ENCODE measurements at regions not wholly inside any gene's neighbourhood (a gene's known extent, or its start where the extent isn't known, plus 50 kb on each side); places are given as distances from the start of the nearest gene placed in this dataset.

DNA sequence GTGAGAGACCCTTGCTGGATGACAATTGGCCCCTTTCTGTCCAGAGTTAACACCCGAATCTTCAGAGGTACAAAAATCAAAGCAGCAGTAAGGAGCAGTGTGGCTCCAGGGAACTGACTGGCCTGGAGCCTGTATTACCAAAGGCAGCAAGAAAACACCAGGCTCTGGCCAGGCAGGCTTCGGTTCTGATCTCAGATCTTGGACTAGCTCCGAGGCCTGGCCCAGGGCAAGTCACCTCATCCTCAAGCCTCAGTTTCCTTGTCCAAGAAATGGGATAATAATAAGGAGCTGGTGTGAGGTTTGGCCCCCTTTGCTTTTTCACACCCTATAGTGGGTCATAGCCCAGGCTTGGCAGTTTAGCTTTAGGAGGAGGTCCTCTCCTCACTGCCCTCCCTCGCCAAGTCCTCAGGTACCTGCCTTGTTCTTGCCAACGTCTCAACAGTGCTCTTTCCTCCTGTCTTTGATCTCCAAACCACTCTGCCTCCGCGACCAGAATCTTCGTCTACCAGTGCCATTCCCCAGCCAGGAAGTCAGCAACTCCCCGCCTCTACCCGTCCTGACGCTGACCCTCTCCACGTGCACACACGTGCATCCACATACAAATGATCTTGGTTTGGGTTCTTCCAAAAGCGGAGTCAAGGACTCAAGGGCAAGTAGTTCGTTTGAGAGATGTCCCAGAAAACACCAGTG is 82.6 kb upstream of the TLE3 start:
- TF ChIP-seq, protein P1, sequence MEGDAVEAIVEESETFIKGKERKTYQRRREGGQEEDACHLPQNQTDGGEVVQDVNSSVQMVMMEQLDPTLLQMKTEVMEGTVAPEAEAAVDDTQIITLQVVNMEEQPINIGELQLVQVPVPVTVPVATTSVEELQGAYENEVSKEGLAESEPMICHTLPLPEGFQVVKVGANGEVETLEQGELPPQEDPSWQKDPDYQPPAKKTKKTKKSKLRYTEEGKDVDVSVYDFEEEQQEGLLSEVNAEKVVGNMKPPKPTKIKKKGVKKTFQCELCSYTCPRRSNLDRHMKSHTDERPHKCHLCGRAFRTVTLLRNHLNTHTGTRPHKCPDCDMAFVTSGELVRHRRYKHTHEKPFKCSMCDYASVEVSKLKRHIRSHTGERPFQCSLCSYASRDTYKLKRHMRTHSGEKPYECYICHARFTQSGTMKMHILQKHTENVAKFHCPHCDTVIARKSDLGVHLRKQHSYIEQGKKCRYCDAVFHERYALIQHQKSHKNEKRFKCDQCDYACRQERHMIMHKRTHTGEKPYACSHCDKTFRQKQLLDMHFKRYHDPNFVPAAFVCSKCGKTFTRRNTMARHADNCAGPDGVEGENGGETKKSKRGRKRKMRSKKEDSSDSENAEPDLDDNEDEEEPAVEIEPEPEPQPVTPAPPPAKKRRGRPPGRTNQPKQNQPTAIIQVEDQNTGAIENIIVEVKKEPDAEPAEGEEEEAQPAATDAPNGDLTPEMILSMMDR (conservative IDR thresholded peaks at IDR 0.05; ENCODE audit: low read depth, low read length), result no peak
- TF ChIP-seq CHD1 (IDR thresholded peaks at IDR 0.05; ENCODE audit: low read depth, low read length) (no peak), BHLHE40 (IDR thresholded peaks at IDR 0.05; ENCODE audit: low read depth, low read length) (no peak), CEBPB (IDR thresholded peaks at IDR 0.05; ENCODE audit: low read depth, low read length) (no peak), POLR2A (IDR thresholded peaks at IDR 0.05; ENCODE audit: low read depth, low read length) (no peak), ELK1 (IDR thresholded peaks at IDR 0.05; ENCODE audit: borderline replicate concordance, low read depth, low read length) (no peak), NFE2L2 (IDR thresholded peaks at IDR 0.05; ENCODE audit: low read depth, low read length) (no peak), RFX5 (IDR thresholded peaks at IDR 0.05; ENCODE audit: low read depth, low read length) (no peak), SMC3 (IDR thresholded peaks at IDR 0.05; ENCODE audit: low read depth, low read length) (no peak), MAFK (IDR thresholded peaks at IDR 0.05; ENCODE audit: low read depth, low read length) (no peak)
